22Rv1 (cell line): ENCODE measurements at regions not wholly inside any gene's neighbourhood (a gene's known extent, or its start where the extent isn't known, plus 50 kb on each side); places are given as distances from the start of the nearest gene placed in this dataset.

ENCODE experiments used
- CTCF ChIP-seq: fragments of 450-650 bp; IDR thresholded peaks from 2 replicates; pipeline ENCODE4 v1.5.1; 2017; ENCODE audit warnings: mild to moderate bottlenecking
- ZFX ChIP-seq: fragments of 450-650 bp; IDR thresholded peaks from 2 replicates; pipeline ENCODE4 v1.6.1; 2017; ENCODE audit warnings: antibody characterized with exemption, borderline replicate concordance

- TF ChIP-seq CTCF (no peak), ZFX (no peak)
Observed at GRCh38 chrX:118211891-118212816, 95.5 kb upstream of the KLHL13 start.
